OCI-LY3 (cell line): ENCODE measurements at regions not wholly inside any gene's neighbourhood (a gene's known extent, or its start where the extent isn't known, plus 50 kb on each side); places are given as distances from the start of the nearest gene placed in this dataset.

Source experiments
- H2AFZ ChIP-seq: fragments of 200-600, 300-600 bp; shearing (Covaris generic); 2 replicates; pipeline ENCODE4 v1.6.0; 2014; ENCODE audit warnings: antibody characterized with exemption, low read depth, low read length
- H3K27ac ChIP-seq: fragments of 200-600, 300-600 bp; sonication (generic); 2 replicates; pipeline ENCODE4 v1.5.1; 2014; ENCODE audit warnings: mild to moderate bottlenecking, low read length, moderate library complexity, mixed read lengths
- H3K27me3 ChIP-seq: fragments of 200-600, 300-600 bp; sonication (generic); 2 replicates; pipeline ENCODE4 v1.6.1; 2014; ENCODE audit warnings: low read depth, low read length, mixed read lengths
- H3K36me3 ChIP-seq: fragments of 200-600, 300-600 bp; sonication (generic); replicated peaks from 2 replicates; pipeline ENCODE3; 2014; ENCODE audit warnings: low read depth, low read length, mixed read lengths
- H3K4me1 ChIP-seq: fragments of 300-600, 200-600 bp; sonication (generic); 2 replicates; pipeline ENCODE4 v1.6.1; 2014; ENCODE audit warnings: low read length, mixed read lengths
- H3K4me2 ChIP-seq: fragments of 200-600, 300-600 bp; sonication (generic); 2 replicates; pipeline ENCODE4 v1.6.1; 2014; ENCODE audit warnings: low read length, mixed read lengths
- H3K4me3 ChIP-seq: fragments of 300-600, 200-600 bp; sonication (generic); 2 replicates; pipeline ENCODE4 v1.5.1; 2014; ENCODE audit warnings: antibody characterized with exemption, mild to moderate bottlenecking, low read length, moderate library complexity
- H3K79me2 ChIP-seq: fragments of 300-600, 200-600 bp; shearing (Covaris generic); 2 replicates; pipeline ENCODE4 v1.6.1; 2014; ENCODE audit warnings: mild to moderate bottlenecking, low read length, mixed read lengths
- H3K9ac ChIP-seq: fragments of 300-600, 200-600 bp; shearing (Covaris generic); 2 replicates; pipeline ENCODE4 v1.6.0; 2014; ENCODE audit warnings: mild to moderate bottlenecking, low read length, moderate library complexity
- H3K9me3 ChIP-seq: fragments of 200-600, 300-600 bp; shearing (Covaris generic); 2 replicates; pipeline ENCODE4 v1.6.1; 2014; ENCODE audit warnings: low read length, mixed read lengths; ENCODE audit not compliant: insufficient read depth
- H4K20me1 ChIP-seq: fragments of 200-600, 300-600 bp; sonication (generic); 2 replicates; pipeline ENCODE4 v1.6.1; 2016; ENCODE audit warnings: low read length, mixed read lengths; ENCODE audit not compliant: insufficient read depth
- EZH2phosphoT487 ChIP-seq: fragments of 200-600 bp; shearing (Covaris generic); IDR thresholded peaks from 2 replicates; pipeline ENCODE4 v1.6.1; 2018; ENCODE audit warnings: antibody characterized with exemption, mixed run types, low read depth
- TF ChIP-seq, protein P1 (sequence below): fragments of 200-600, 300-600 bp; sonication (generic); IDR thresholded peaks from 2 replicates; pipeline ENCODE4 v1.5.1; 2014; ENCODE audit warnings: antibody characterized with exemption, low read length, low read depth

DNA sequence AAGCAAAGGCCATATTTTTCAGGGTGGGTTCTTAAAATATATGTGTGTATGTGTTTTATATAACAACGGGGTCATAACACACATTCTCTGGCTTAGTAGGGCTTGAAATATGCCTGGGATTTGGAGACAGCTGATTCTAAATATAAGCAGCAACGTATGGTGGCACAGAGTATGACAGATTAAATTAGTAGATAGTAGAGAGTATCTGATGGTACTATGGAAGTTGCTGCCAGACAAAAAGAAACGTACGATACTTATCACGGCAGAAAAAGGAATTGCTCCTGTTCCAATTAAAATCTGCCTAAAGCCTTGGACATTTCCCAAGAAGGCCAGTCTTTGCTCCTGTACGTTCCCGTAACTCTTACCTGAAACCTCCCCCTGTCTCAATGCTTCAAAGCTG lies 607.9 kb upstream of the ID2 start:
- Histone ChIP-seq H3K4me2 (no peak overlapping the region), H3K27ac (no peak overlapping the region), H3K4me3 (no peak overlapping the region), H2AFZ (no peak overlapping the region), H3K4me1 (no peaks in the 10 kb centered on the region), H3K9ac (no peak overlapping the region), H3K9me3 (no peaks in the 10 kb centered on the region), H3K79me2 (no peaks in the 10 kb centered on the region), H4K20me1 (no peaks in the 10 kb centered on the region), H3K36me3 (peaks cover 3% of the 10 kb centered on the region), H3K27me3 (no peaks in the 10 kb centered on the region)
- TF ChIP-seq EZH2phosphoT487: no peak
- TF ChIP-seq, protein P1, sequence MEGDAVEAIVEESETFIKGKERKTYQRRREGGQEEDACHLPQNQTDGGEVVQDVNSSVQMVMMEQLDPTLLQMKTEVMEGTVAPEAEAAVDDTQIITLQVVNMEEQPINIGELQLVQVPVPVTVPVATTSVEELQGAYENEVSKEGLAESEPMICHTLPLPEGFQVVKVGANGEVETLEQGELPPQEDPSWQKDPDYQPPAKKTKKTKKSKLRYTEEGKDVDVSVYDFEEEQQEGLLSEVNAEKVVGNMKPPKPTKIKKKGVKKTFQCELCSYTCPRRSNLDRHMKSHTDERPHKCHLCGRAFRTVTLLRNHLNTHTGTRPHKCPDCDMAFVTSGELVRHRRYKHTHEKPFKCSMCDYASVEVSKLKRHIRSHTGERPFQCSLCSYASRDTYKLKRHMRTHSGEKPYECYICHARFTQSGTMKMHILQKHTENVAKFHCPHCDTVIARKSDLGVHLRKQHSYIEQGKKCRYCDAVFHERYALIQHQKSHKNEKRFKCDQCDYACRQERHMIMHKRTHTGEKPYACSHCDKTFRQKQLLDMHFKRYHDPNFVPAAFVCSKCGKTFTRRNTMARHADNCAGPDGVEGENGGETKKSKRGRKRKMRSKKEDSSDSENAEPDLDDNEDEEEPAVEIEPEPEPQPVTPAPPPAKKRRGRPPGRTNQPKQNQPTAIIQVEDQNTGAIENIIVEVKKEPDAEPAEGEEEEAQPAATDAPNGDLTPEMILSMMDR: no peak

DNA sequence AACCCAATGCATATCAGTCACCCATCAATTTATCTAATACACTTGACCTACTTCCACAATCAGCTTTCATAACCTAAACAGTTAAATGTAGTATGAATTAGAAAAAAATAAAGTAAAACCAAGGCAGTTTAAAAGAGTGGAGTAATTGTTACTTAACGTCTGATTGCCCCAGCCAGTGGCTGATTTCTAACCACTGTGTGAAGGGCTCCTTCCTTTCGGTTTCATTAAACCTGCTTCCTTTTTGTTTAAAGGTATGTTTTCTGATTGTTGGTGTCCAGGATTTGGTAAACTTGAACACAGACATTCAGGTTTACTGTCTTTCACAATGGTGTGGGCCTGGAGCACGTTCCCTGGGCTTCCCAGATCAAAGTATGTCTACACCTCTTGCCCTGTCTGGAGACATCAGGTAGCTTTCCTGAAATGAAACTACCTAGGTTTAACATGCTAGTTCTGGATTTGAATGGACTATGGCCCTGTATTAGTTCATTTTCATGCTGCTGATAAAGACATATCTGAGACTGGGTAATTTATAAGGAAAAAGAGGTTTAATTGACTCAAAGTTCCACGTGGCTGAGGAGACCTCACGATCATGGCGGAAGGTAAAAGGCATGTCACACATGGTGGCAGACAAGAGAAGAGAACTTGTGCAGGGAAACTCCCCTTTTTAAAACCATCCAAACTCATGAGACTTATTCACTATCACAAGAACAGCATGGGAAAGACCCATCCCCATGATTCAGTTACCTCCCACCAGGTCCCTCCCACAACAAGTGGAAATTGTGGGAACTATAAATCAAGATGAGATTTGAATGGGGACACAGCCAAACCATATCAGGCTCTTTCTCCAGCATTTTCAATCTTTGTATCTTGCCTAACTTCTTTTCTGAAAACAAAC lies 605.2 kb upstream of the ID2 start:
- H3K79me2 ChIP-seq: no peaks in the 10 kb centered on the region
- H3K36me3 ChIP-seq: peaks cover 3% of the 10 kb centered on the region
- no peak overlapping the region for H3K4me3 ChIP-seq
- no peak overlapping the region for H2AFZ ChIP-seq
- H3K9ac ChIP-seq: no peak overlapping the region
- H3K4me1 ChIP-seq: no peaks in the 10 kb centered on the region
- no peaks in the 10 kb centered on the region for H3K27me3 ChIP-seq
- no peak overlapping the region for H3K27ac ChIP-seq
- no peak overlapping the region for H3K4me2 ChIP-seq
- H3K9me3 ChIP-seq: no peaks in the 10 kb centered on the region
- no peaks in the 10 kb centered on the region for H4K20me1 ChIP-seq
- no peak for TF ChIP-seq EZH2phosphoT487
- TF ChIP-seq, protein P1: no peak

DNA sequence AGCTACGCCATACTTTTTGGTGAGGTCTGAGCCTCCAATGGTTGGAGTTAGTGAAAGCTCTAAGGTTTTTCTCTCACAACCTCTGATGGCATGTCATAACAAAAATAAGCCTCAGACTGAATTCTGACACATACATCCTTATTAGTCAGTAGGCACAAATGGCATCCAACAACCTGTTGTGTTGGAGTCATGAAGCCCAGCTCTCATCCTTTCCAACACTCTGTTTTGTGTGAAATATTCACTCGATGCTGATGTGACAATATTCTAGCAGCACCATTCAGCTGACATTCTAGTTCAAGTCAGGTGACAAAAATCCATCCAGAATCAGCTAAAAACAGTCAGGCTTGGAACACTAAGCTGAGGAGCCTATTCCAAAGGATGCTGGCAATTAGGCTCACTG lies 603.2 kb upstream of the ID2 start:
- Histone ChIP-seq H3K4me3 (no peak overlapping the region), H3K4me2 (no peak overlapping the region), H3K27ac (no peak overlapping the region), H4K20me1 (no peaks in the 10 kb centered on the region), H2AFZ (no peak overlapping the region), H3K36me3 (peaks cover 3% of the 10 kb centered on the region), H3K9ac (no peak overlapping the region), H3K4me1 (no peaks in the 10 kb centered on the region), H3K79me2 (no peaks in the 10 kb centered on the region), H3K9me3 (no peaks in the 10 kb centered on the region), H3K27me3 (0 out of 2 replicates have a peak, but pooled peaks cover under 1% of the 10 kb centered on the region)
- no peak for TF ChIP-seq EZH2phosphoT487
- TF ChIP-seq, protein P1: no peak

DNA sequence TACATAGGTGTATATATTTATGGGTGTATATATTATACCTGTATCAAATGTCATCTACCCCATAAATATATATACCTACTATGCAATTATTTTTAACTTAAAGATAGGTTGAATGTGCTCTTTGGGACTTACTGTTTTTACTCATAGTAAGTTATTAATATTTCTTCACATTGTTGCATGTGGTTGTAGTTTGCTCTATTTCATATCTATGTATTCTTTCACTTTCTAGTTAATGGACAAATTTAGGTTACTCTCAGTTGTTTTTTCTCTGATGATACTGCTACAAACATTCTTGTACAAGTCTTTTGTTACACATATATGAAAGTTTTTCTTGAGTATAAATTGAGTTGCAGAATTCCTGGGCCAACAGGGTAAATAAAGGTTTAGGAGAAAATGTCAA lies 601.8 kb upstream of the ID2 start:
- H3K36me3 ChIP-seq: peaks cover 3% of the 10 kb centered on the region
- H3K4me2 ChIP-seq: no peak overlapping the region
- no peak overlapping the region for H2AFZ ChIP-seq
- no peak overlapping the region for H3K4me3 ChIP-seq
- H3K27ac ChIP-seq: no peak overlapping the region
- TF ChIP-seq, protein P1: no peak
- TF ChIP-seq EZH2phosphoT487: no peak
- no peaks in the 10 kb centered on the region for H3K9me3 ChIP-seq
- no peaks in the 10 kb centered on the region for H3K4me1 ChIP-seq
- H4K20me1 ChIP-seq: no peaks in the 10 kb centered on the region
- no peak overlapping the region for H3K9ac ChIP-seq
- H3K27me3 ChIP-seq: 0 out of 2 replicates have a peak, but pooled peaks cover 2% of the 10 kb centered on the region
- H3K79me2 ChIP-seq: no peaks in the 10 kb centered on the region
